B cell (primary cell): ENCODE measurements at regions not wholly inside any gene's neighbourhood (a gene's known extent, or its start where the extent isn't known, plus 50 kb on each side); places are given as distances from the start of the nearest gene placed in this dataset.

ENCODE experiments used
- ATAC-seq: fragments of 200-7000 bp; cut with Tn5 transposase; one replicate; pipeline ENCODE4 v1.10.0; 2021; ENCODE audit warnings: low read depth, mild to moderate bottlenecking, moderate number of reproducible peaks, moderate library complexity
- CTCF ChIA-PET: fragments of 350-600 bp; sonication (Branson Sonifier 250); formaldehyde crosslinking; loops from one replicate; lab custom pipeline; 2021; ENCODE audit warnings: antibody characterized with exemption, inconsistent platforms; lab: Charles Lee
- POLR2A ChIA-PET: fragments of 350-600 bp; sonication (Branson Sonifier 250); formaldehyde crosslinking; loops from one replicate; lab custom pipeline; 2021; ENCODE audit warnings: antibody characterized with exemption; lab: Charles Lee
- DNase-seq: peaks from one replicate; pipeline ENCODE4 v3.0.0; 2013
- H2AFZ ChIP-seq: 2 replicates; pipeline ENCODE4 v1.6.1; 2012; ENCODE audit warnings: mild to moderate bottlenecking, low read depth, low read length; ENCODE audit not compliant: insufficient read depth, poor library complexity, severe bottlenecking
- H3K27ac ChIP-seq, 2 donors: 1 replicate in 1 of 2; 2 replicates in 1 of 2; pipeline ENCODE4 v1.5.1; 2012 to 2013; ENCODE audit warnings: low read length in 2 of 2, mild to moderate bottlenecking in 2 of 2, moderate library complexity in 1 of 2
- H3K27me3 ChIP-seq, 4 experiments: fragments of 200-600 bp in 1 of 4; sonication (generic) in 1 of 4; replicated peaks in 1 of 4; 1 replicate in 2 of 4; 2 replicates in 2 of 4; pipeline versions ENCODE4 v1.6.1 to v1.7.0; 2013 to 2016; ENCODE audit warnings: low read length in 3 of 4, mild to moderate bottlenecking in 2 of 4, mixed read lengths in 1 of 4, moderate library complexity in 1 of 4; ENCODE audit not compliant: insufficient read depth in 4 of 4, control insufficient read depth in 3 of 4; ENCODE audit errors: control extremely low read depth in 1 of 4
- H3K36me3 ChIP-seq, 2 experiments: replicated peaks in 1 of 2; 1 replicate in 1 of 2; 2 replicates in 1 of 2; pipeline versions ENCODE4 v1.6.1 to v1.7.1; 2013; ENCODE audit warnings: low read length in 1 of 2; ENCODE audit not compliant: insufficient read depth in 2 of 2, control insufficient read depth in 1 of 2; ENCODE audit errors: control extremely low read depth in 1 of 2, extremely low read depth in 1 of 2
- H3K4me1 ChIP-seq, 2 donors: fragments of 200-600 bp in 1 of 2; sonication (generic) in 1 of 2; 1 replicate in 1 of 2; 2 replicates in 1 of 2; pipeline versions ENCODE4 v1.5.1 to v1.6.1; 2013 to 2017; ENCODE audit warnings: low read length in 2 of 2; ENCODE audit not compliant: control insufficient read depth in 2 of 2, insufficient read depth in 2 of 2
- H3K4me2 ChIP-seq: replicated peaks from 2 replicates; pipeline ENCODE3; 2012; ENCODE audit warnings: mild to moderate bottlenecking, low read depth, low read length; ENCODE audit not compliant: poor library complexity, severe bottlenecking
- H3K4me3 ChIP-seq, 5 experiments: fragments of 200-600 bp in 1 of 5; sonication (generic) in 1 of 5; 1 replicate in 3 of 5; 2 replicates in 2 of 5; pipeline versions ENCODE4 v1.5.1 to v1.7.0; 2011 to 2016; ENCODE audit warnings: low read length in 4 of 5, mild to moderate bottlenecking in 4 of 5, low read depth in 2 of 5, control low read depth in 1 of 5, moderate library complexity in 1 of 5; ENCODE audit not compliant: insufficient read depth in 1 of 5; ENCODE audit errors: control extremely low read depth in 1 of 5, extremely low read depth in 1 of 5
- H3K79me2 ChIP-seq: fragments of 200-600 bp; sonication (generic); one replicate; pipeline ENCODE4 v1.6.0; 2016; ENCODE audit warnings: low read length; ENCODE audit not compliant: control insufficient read depth, insufficient read depth
- H3K9ac ChIP-seq: fragments of 200-600 bp; sonication (generic); 2 replicates; pipeline ENCODE4 v1.6.1; 2017; ENCODE audit warnings: mild to moderate bottlenecking, low read length, moderate library complexity
- H3K9me3 ChIP-seq, 3 donors: one replicate each; pipeline versions ENCODE4 v1.6.1 to v1.7.1; 2013; ENCODE audit warnings: low read length in 2 of 3; ENCODE audit not compliant: control insufficient read depth in 2 of 3, insufficient read depth in 1 of 3; ENCODE audit errors: control extremely low read depth in 1 of 3
- H4K20me1 ChIP-seq: 2 replicates; pipeline ENCODE4 v1.6.0; 2012; ENCODE audit warnings: mild to moderate bottlenecking, low read length; ENCODE audit not compliant: insufficient read depth, control insufficient read depth, poor library complexity, severe bottlenecking
- H3K27ac Mint-ChIP-seq: one replicate; pipeline ENCODE4 v1.8.0; 2021; ENCODE audit warnings: mixed read lengths
- H3K27me3 Mint-ChIP-seq: one replicate; pipeline ENCODE4 v1.8.0; 2021; ENCODE audit warnings: mixed read lengths
- H3K4me1 Mint-ChIP-seq: one replicate; pipeline ENCODE4 v1.8.0; 2021; ENCODE audit warnings: mixed read lengths
- H3K4me3 Mint-ChIP-seq: one replicate; pipeline ENCODE4 v1.8.0; 2021; ENCODE audit warnings: mixed read lengths
- H3K9me3 Mint-ChIP-seq: one replicate; pipeline ENCODE4 v1.8.0; 2022; ENCODE audit warnings: mixed read lengths; ENCODE audit not compliant: insufficient read depth
- CTCF ChIP-seq: fragments of 200-600 bp; IDR thresholded peaks from one replicate; pipeline ENCODE4 v1.8.0; 2022; ENCODE audit warnings: antibody characterized with exemption, mild to moderate bottlenecking
- EZH2 ChIP-seq: IDR thresholded peaks from 2 replicates; pipeline ENCODE4 v1.6.1; 2012; ENCODE audit warnings: borderline replicate concordance, low read depth, mild to moderate bottlenecking, moderate library complexity, low read length; ENCODE audit not compliant: insufficient read depth, poor library complexity, severe bottlenecking
- WGBS: methylation state at CpG from one replicate; pipeline ENCODE4 v1.1.5; 2013; ENCODE audit warnings: missing lambda C conversion rate; ENCODE audit not compliant: insufficient coverage; 5-methylcytosine and 5-hydroxymethylcytosine counted together
- intact Hi-C: fragments of 100-400 bp; cut with micrococcal nuclease; formaldehyde crosslinking; loops from one replicate; pipeline ENCODE4 v1.10.0; 2022

DNA sequence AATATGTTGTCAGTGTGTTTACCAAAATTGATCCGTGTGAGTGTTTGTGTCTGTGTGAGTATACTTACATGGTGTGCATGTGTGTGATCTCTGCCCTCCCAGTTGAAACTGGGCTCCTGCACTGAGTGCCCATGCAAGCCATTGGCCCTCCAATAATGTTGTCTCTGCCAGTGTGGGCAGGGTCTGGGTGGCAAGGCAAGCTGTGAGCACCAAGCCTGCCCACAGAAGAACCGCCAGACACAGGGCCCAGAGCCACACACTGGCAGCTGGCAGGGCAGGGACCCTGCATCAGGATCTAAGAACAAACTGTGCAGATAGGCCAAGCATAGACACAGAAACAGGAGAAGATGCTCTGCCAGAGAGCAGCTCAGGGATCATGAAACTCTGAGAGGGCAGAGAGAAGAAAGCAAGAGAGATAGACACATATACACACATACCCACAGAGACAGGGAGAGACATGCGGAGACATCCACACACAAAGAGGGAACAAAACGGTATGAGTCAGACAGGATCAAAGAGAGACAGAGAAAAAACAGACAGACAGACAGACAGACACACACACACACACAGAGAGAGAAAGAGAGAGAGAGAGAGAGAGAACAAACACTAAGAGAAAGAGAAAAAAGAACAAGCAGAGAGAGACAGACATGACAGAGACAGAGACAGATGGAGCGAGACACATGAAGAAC, 555.0 kb downstream of the MID1IP1 start:
- no peak overlapping the region for H2AFZ ChIP-seq
- no peak overlapping the region for H3K27ac Mint-ChIP-seq
- peaks cover 10% of the 10 kb centered on the region for H3K27me3 Mint-ChIP-seq
- intact Hi-C loops = no loop called here
- H3K4me3 ChIP-seq = no peak overlapping the region
- H3K9me3 ChIP-seq = no peaks in the 10 kb centered on the region
- no peak overlapping the region for H3K9ac ChIP-seq
- TF ChIP-seq CTCF = no peak
- no peak for TF ChIP-seq EZH2
- DNase-seq (no peak), ATAC-seq (no peak)
- H4K20me1 ChIP-seq = no peaks in the 10 kb centered on the region
- H3K4me3 Mint-ChIP-seq = no peak overlapping the region
- H3K27me3 ChIP-seq = no peaks in the 10 kb centered on the region
- no peaks in the 10 kb centered on the region for H3K4me1 Mint-ChIP-seq
- H3K27ac ChIP-seq = no peak overlapping the region
- H3K4me1 ChIP-seq = no peaks in the 10 kb centered on the region
- H3K79me2 ChIP-seq = no peaks in the 10 kb centered on the region
- no peaks in the 10 kb centered on the region for H3K36me3 ChIP-seq
- 100% methylated on average over 2 of the region's 5 CpGs for WGBS
- ChIA-PET POLR2A (interaction anchor here (0.6 kb wide), 1 partner anchor 1999 kb away, joined by 7 read pairs; no protein-coding TSS in a partner anchor), CTCF (no interaction called here)
- no peak overlapping the region for H3K4me2 ChIP-seq
- no peaks in the 10 kb centered on the region for H3K9me3 Mint-ChIP-seq

DNA sequence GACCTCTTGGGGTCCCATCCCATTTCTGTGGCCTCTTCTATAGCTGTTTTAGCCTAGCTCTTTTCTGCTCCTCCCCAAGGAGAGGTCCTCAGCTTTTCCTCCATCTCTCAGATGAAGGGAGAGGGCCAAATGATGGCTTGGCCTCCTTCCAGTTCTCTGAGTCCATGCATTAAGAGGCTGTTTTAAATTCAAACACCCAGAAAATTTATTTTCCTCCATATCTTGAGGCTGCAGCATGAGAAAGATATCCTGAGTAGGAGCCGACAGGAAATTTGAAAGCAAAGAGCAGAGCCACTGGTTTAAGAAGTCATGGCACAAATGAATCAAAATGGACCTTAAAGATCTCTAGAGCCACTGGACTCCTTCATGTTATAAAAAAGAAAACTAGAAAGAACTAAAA, 558.8 kb downstream of the MID1IP1 start:
- Histone ChIP-seq H3K27me3 (no peaks in the 10 kb centered on the region), H3K4me1 (peaks cover 0 to 4% of the 10 kb centered on the region in 2 donors), H3K36me3 (no peaks in the 10 kb centered on the region), H3K4me2 (no peak overlapping the region), H3K27ac (no peak overlapping the region), H3K4me3 (no peak overlapping the region), H3K9me3 (no peaks in the 10 kb centered on the region), H3K9ac (no peak overlapping the region), H3K79me2 (no peaks in the 10 kb centered on the region), H4K20me1 (no peaks in the 10 kb centered on the region), H2AFZ (no peak overlapping the region)
- H3K4me3 Mint-ChIP-seq = no peak overlapping the region
- H3K27me3 Mint-ChIP-seq = peaks cover 10% of the 10 kb centered on the region
- ChIA-PET CTCF (no interaction called here), POLR2A (no interaction called here)
- H3K4me1 Mint-ChIP-seq = peaks cover 5% of the 10 kb centered on the region
- intact Hi-C loops = no loop called here
- H3K9me3 Mint-ChIP-seq = no peaks in the 10 kb centered on the region
- TF ChIP-seq EZH2 (no peak), CTCF (no peak)
- H3K27ac Mint-ChIP-seq = no peak overlapping the region
- ATAC-seq = no peak
- WGBS = no CpG with 5 or more reads among the region's 1 CpG
- no peak for DNase-seq
